ENCODE measurements at regions not wholly inside any gene's neighbourhood (a gene's known extent, or its start where the extent isn't known, plus 50 kb on each side); places are given as distances from the start of the nearest gene placed in this dataset.

DNA sequence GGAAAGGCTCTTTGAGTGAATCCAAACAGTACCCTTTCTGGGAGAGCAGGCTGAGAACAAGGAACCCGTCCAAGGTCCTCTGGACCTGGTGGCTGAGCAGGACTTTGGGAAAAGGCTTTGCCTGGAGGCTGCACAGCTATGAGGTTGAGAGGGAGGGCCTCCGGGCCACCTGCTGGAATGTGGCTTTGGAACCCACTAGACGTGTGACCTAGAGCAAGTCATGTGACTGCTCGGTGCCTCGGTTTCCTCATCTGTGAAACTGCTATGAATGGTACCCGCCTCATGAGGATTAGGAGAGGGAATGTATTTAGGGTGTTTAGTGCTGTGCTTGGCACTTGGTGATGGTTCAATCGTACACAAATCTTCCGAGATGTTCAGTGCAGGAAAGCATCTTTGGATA lies 50.4 kb downstream of the HAPSTR1 start:
- Histone ChIP-seq H3K4me1 (ENCODE audit: insufficient read depth, low read length, poor library complexity, severe bottlenecking) (peaks cover under 1% of the 10 kb centered on the region), H3K9me3 (ENCODE audit: insufficient read depth, low read depth, low read length) (no peaks in the 10 kb centered on the region), H3K27me3 (ENCODE audit: insufficient read depth, low read length, poor library complexity, severe bottlenecking) (no peaks in the 10 kb centered on the region), H2AFZ (ENCODE audit: low read length) (no peak overlapping the region), H3F3A (ENCODE audit: low read depth) (no peaks in the 10 kb centered on the region), H3K9me2 (replicated peaks; ENCODE audit: low read depth, low read length) (no peaks in the 10 kb centered on the region), H3K79me2 (ENCODE audit: insufficient read depth, low read length) (no peaks in the 10 kb centered on the region), H3K4me2 (ENCODE audit: low read depth, low read length, poor library complexity, severe bottlenecking) (no peak overlapping the region), H4K20me1 (ENCODE audit: insufficient read depth, low read length, poor library complexity, severe bottlenecking) (no peaks in the 10 kb centered on the region), H3K9ac (ENCODE audit: low read depth, low read length, poor library complexity, severe bottlenecking) (no peak overlapping the region), H3K36me3 (ENCODE audit: insufficient read depth, low read length) (no peaks in the 10 kb centered on the region), H3K4me3 (ENCODE audit: low read length, poor library complexity, severe bottlenecking) (no peak overlapping the region)
- TF ChIP-seq, protein P1, sequence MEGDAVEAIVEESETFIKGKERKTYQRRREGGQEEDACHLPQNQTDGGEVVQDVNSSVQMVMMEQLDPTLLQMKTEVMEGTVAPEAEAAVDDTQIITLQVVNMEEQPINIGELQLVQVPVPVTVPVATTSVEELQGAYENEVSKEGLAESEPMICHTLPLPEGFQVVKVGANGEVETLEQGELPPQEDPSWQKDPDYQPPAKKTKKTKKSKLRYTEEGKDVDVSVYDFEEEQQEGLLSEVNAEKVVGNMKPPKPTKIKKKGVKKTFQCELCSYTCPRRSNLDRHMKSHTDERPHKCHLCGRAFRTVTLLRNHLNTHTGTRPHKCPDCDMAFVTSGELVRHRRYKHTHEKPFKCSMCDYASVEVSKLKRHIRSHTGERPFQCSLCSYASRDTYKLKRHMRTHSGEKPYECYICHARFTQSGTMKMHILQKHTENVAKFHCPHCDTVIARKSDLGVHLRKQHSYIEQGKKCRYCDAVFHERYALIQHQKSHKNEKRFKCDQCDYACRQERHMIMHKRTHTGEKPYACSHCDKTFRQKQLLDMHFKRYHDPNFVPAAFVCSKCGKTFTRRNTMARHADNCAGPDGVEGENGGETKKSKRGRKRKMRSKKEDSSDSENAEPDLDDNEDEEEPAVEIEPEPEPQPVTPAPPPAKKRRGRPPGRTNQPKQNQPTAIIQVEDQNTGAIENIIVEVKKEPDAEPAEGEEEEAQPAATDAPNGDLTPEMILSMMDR (conservative IDR thresholded peaks at IDR 0.05; ENCODE audit: low read length) = no peak
- no peak for TF ChIP-seq EZH2phosphoT487 (IDR thresholded peaks at IDR 0.05; ENCODE audit: borderline replicate concordance)

DNA sequence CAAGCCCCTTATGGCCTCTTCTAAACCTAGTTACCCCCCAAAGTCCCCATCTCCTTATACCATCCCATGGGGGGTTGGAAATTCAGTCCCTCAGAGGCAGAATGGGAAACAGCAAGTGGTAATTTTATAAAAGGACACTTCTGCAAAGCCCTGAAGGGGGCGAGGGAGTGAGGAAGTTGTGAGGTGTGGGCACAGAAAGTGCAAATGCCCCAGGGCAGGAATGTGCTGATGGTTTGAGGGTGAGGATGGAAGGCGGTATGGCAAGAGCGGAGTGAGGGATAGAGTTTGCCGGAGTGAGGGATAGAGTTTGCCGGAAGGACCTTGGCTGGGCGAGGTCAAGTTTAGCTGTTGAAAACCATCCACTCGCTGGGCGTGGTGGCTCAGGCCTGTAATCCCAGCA lies 52.7 kb downstream of the HAPSTR1 start:
- Histone ChIP-seq H3K9ac (ENCODE audit: low read depth, low read length, poor library complexity, severe bottlenecking) (no peak overlapping the region), H3K36me3 (ENCODE audit: insufficient read depth, low read length) (no peaks in the 10 kb centered on the region), H2AFZ (ENCODE audit: low read length) (no peak overlapping the region), H3K4me3 (ENCODE audit: low read length, poor library complexity, severe bottlenecking) (no peak overlapping the region), H3K9me3 (ENCODE audit: insufficient read depth, low read depth, low read length) (no peaks in the 10 kb centered on the region), H4K20me1 (ENCODE audit: insufficient read depth, low read length, poor library complexity, severe bottlenecking) (no peaks in the 10 kb centered on the region), H3K4me1 (ENCODE audit: insufficient read depth, low read length, poor library complexity, severe bottlenecking) (no peaks in the 10 kb centered on the region), H3K9me2 (replicated peaks; ENCODE audit: low read depth, low read length) (no peaks in the 10 kb centered on the region), H3K4me2 (ENCODE audit: low read depth, low read length, poor library complexity, severe bottlenecking) (no peak overlapping the region), H3K27me3 (ENCODE audit: insufficient read depth, low read length, poor library complexity, severe bottlenecking) (no peaks in the 10 kb centered on the region), H3K79me2 (ENCODE audit: insufficient read depth, low read length) (no peaks in the 10 kb centered on the region), H3F3A (ENCODE audit: low read depth) (no peaks in the 10 kb centered on the region)
- TF ChIP-seq, protein P1 (conservative IDR thresholded peaks at IDR 0.05; ENCODE audit: low read length) = no peak
- no peak for TF ChIP-seq EZH2phosphoT487 (IDR thresholded peaks at IDR 0.05; ENCODE audit: borderline replicate concordance)

DNA sequence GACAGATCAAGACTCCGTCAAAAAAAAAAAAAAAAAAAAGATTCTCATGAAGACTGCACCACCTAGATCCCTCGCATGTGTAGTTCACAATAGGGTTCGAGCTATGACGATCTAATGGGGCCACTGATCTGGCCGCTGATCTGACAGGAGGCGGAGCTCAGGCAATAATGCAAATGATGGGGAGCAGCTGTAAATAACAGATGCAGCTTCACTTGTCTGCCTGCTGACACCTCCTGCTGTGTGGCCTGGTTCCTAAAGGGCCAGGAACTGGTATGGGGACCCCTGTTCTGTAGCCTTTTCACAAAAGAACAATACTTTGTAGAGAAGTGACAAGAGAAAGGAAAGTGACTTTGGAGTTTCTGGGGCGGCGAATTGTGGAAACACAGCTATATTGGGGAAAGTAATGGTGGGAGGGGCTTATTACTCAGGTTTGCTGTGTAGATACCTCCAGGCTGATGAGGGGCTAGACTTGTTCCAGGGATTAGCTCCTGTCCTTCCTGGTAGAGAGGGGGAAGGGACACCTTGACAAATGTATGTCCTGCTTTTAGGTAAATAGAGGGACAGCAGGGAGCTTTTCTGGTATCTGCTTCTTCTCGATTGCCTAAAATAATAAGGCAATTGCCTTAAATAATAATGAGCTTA lies 57.1 kb downstream of the HAPSTR1 start:
- Histone ChIP-seq H3K4me3 (ENCODE audit: low read length, poor library complexity, severe bottlenecking) (no peak overlapping the region), H3K4me2 (ENCODE audit: low read depth, low read length, poor library complexity, severe bottlenecking) (no peak overlapping the region)

More for the DNA sequence above, 57.1 kb downstream of the HAPSTR1 start:
- Histone ChIP-seq H3F3A (ENCODE audit: low read depth) (no peaks in the 10 kb centered on the region), H3K9me2 (replicated peaks; ENCODE audit: low read depth, low read length) (no peaks in the 10 kb centered on the region), H3K79me2 (ENCODE audit: insufficient read depth, low read length) (no peaks in the 10 kb centered on the region), H3K9me3 (ENCODE audit: insufficient read depth, low read depth, low read length) (no peaks in the 10 kb centered on the region), H3K27me3 (ENCODE audit: insufficient read depth, low read length, poor library complexity, severe bottlenecking) (no peaks in the 10 kb centered on the region), H3K36me3 (ENCODE audit: insufficient read depth, low read length) (no peaks in the 10 kb centered on the region), H3K9ac (ENCODE audit: low read depth, low read length, poor library complexity, severe bottlenecking) (no peak overlapping the region), H2AFZ (ENCODE audit: low read length) (no peak overlapping the region), H3K4me1 (ENCODE audit: insufficient read depth, low read length, poor library complexity, severe bottlenecking) (no peaks in the 10 kb centered on the region), H4K20me1 (ENCODE audit: insufficient read depth, low read length, poor library complexity, severe bottlenecking) (no peaks in the 10 kb centered on the region)
- TF ChIP-seq EZH2phosphoT487 (IDR thresholded peaks at IDR 0.05; ENCODE audit: borderline replicate concordance) = no peak
- TF ChIP-seq, protein P1 (conservative IDR thresholded peaks at IDR 0.05; ENCODE audit: low read length) = no peak
